Liver (tissue), 3 donors: ENCODE measurements at regions not wholly inside any gene's neighbourhood (a gene's known extent, or its start where the extent isn't known, plus 50 kb on each side); places are given as distances from the start of the nearest gene placed in this dataset.

ENCODE experiments used
- CTCF ChIP-seq: fragments of 150-350 bp; IDR thresholded peaks from 2 replicates; pipeline ENCODE4 v1.5.1; 2017; ENCODE audit warnings: improper control_type of control experiment, low read depth, low read length; ENCODE audit not compliant: missing input control
- EGR1 ChIP-seq, 2 donors: IDR thresholded peaks; 2 replicates each; pipeline ENCODE4 v1.6.1; 2016 to 2018; ENCODE audit warnings: antibody characterized with exemption in 2 of 2, low read depth in 2 of 2
- JUND ChIP-seq, 2 donors: IDR thresholded peaks; 2 replicates each; pipeline ENCODE4 v1.6.1; 2016; ENCODE audit warnings: antibody characterized with exemption in 2 of 2
- RAD21 ChIP-seq, 2 donors: IDR thresholded peaks; 2 replicates each; pipeline ENCODE4 v1.6.1; 2016; ENCODE audit warnings: antibody characterized with exemption in 2 of 2, mild to moderate bottlenecking in 2 of 2
- YY1 ChIP-seq: IDR thresholded peaks from 2 replicates; pipeline ENCODE4 v1.6.1; 2016; ENCODE audit warnings: antibody characterized with exemption, mild to moderate bottlenecking
- donor health status: healthy.
- donor health status: healthy.

- no peak for TF ChIP-seq JUND (IDR thresholded peaks at IDR 0.05)
- TF ChIP-seq CTCF, result no peak
- no peak for TF ChIP-seq YY1
- no peak for TF ChIP-seq RAD21 (IDR thresholded peaks at IDR 0.05)
- TF ChIP-seq EGR1 (IDR thresholded peaks at IDR 0.05; ENCODE audit: low read depth in 2 of 2), result no peak
These were observed 474.9 kb upstream of the GJE1 start for GRCh38 chr6:141657812-141658211.
